Trophoblast cell (in vitro differentiated cells and primary cell): ENCODE measurements at regions not wholly inside any gene's neighbourhood (a gene's known extent, or its start where the extent isn't known, plus 50 kb on each side); places are given as distances from the start of the nearest gene placed in this dataset.

Experiments used
- DNase-seq, 2 donors: peaks; one replicate each; pipeline ENCODE4 v3.0.0-alpha.2; 2016
- H2AFZ ChIP-seq: 2 replicates; pipeline ENCODE4 v1.6.1; 2013; ENCODE audit warnings: low read length, moderate library complexity, mild to moderate bottlenecking; ENCODE audit not compliant: insufficient read depth, poor library complexity
- H2AK5ac ChIP-seq: 2 replicates; pipeline ENCODE4 v1.6.1; 2013; ENCODE audit warnings: mild to moderate bottlenecking, low read length
- H2BK120ac ChIP-seq: 2 replicates; pipeline ENCODE4 v1.6.1; 2013; ENCODE audit warnings: low read length, mild to moderate bottlenecking, moderate library complexity; ENCODE audit not compliant: insufficient read depth, poor library complexity
- H2BK12ac ChIP-seq: 2 replicates; pipeline ENCODE4 v1.6.1; 2013; ENCODE audit warnings: mild to moderate bottlenecking, low read length, moderate library complexity
- H2BK5ac ChIP-seq: 2 replicates; pipeline ENCODE4 v1.6.1; 2013; ENCODE audit warnings: low read length, low read depth, moderate library complexity, mild to moderate bottlenecking; ENCODE audit not compliant: poor library complexity
- H3K14ac ChIP-seq: 2 replicates; pipeline ENCODE4 v1.6.1; 2013; ENCODE audit warnings: mild to moderate bottlenecking, low read length
- H3K18ac ChIP-seq: 2 replicates; pipeline ENCODE4 v1.6.1; 2013; ENCODE audit warnings: mild to moderate bottlenecking, low read length
- H3K23ac ChIP-seq: 2 replicates; pipeline ENCODE4 v1.6.1; 2013; ENCODE audit warnings: low read length
- H3K27ac ChIP-seq: 2 replicates; pipeline ENCODE4 v1.5.1; 2013; ENCODE audit warnings: low read depth, mild to moderate bottlenecking, inconsistent platforms, low read length, moderate library complexity
- H3K27me3 ChIP-seq: 2 replicates; pipeline ENCODE4 v1.6.1; 2013; ENCODE audit warnings: inconsistent platforms, mild to moderate bottlenecking, low read length, moderate library complexity; ENCODE audit not compliant: insufficient read depth
- H3K36me3 ChIP-seq, 2 experiments: 1 replicate in 1 of 2; 2 replicates in 1 of 2; pipeline ENCODE4 v1.6.1; 2013; ENCODE audit warnings: low read length in 2 of 2, mild to moderate bottlenecking in 2 of 2, moderate library complexity in 1 of 2; ENCODE audit not compliant: insufficient read depth in 2 of 2, control insufficient read depth in 1 of 2
- H3K4ac ChIP-seq: 2 replicates; pipeline ENCODE4 v1.6.1; 2013; ENCODE audit warnings: low read depth, mild to moderate bottlenecking, low read length, moderate library complexity
- H3K4me1 ChIP-seq, 2 experiments: 1 replicate in 1 of 2; 2 replicates in 1 of 2; pipeline ENCODE4 v1.6.1; 2013; ENCODE audit warnings: low read length in 2 of 2, mild to moderate bottlenecking in 2 of 2, moderate library complexity in 1 of 2; ENCODE audit not compliant: insufficient read depth in 2 of 2, control insufficient read depth in 1 of 2
- H3K4me2 ChIP-seq: 2 replicates; pipeline ENCODE4 v1.6.1; 2013; ENCODE audit warnings: inconsistent platforms, mild to moderate bottlenecking, low read length, moderate library complexity
- H3K4me3 ChIP-seq: 2 replicates; pipeline ENCODE4 v1.5.1; 2013; ENCODE audit warnings: mild to moderate bottlenecking, low read depth, low read length, inconsistent platforms
- H3K79me1 ChIP-seq: one replicate; pipeline ENCODE4 v1.6.1; 2013; ENCODE audit warnings: low read length
- H3K79me2 ChIP-seq: 2 replicates; pipeline ENCODE4 v1.6.1; 2013; ENCODE audit warnings: low read length, mild to moderate bottlenecking; ENCODE audit not compliant: control insufficient read depth, insufficient read depth, poor library complexity
- H3K9ac ChIP-seq: 2 replicates; pipeline ENCODE4 v1.6.1; 2013; ENCODE audit warnings: mild to moderate bottlenecking, low read length
- H3K9me3 ChIP-seq: 2 replicates; pipeline ENCODE4 v1.6.1; 2013; ENCODE audit warnings: low read depth, mild to moderate bottlenecking, control low read depth, inconsistent platforms, low read length; ENCODE audit not compliant: insufficient read depth
- H4K12ac ChIP-seq: 2 replicates; pipeline ENCODE4 v1.6.1; 2013; ENCODE audit warnings: low read depth, mild to moderate bottlenecking, low read length, moderate library complexity
- H4K8ac ChIP-seq: 2 replicates; pipeline ENCODE4 v1.6.1; 2013; ENCODE audit warnings: low read depth, mild to moderate bottlenecking, low read length, moderate library complexity
- H4K91ac ChIP-seq: one replicate; pipeline ENCODE4 v1.6.1; 2013; ENCODE audit warnings: low read depth, mild to moderate bottlenecking, low read length, moderate library complexity
- WGBS: extraction: QIAGEN DNeasy Blood & Tissue Kit; methylation state at CpG from one replicate; pipeline ENCODE4 v1.1.7; 2013; ENCODE audit warnings: missing lambda C conversion rate; ENCODE audit not compliant: insufficient read length, insufficient coverage; ENCODE audit errors: extremely low coverage; 5-methylcytosine and 5-hydroxymethylcytosine counted together

DNA sequence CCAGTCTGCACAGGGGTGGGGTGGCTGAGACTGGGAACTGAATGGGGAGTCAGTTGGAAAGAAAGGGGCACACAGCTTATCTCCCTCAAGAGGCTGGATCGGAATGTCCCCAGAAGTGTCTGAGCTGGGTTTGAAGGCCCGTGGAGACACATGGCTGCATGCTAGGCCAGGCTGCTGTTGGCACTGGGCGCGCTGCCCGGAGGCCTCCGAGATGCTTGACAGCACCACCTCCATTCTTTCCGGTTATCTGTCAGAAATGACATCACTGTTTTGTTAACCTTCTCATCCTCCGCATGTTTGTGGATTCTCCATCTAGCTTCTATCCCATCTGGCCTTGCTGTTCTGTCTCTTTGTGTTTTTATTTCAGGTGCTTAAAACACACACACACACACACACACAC, 85.5 kb downstream of the APIP start:
- WGBS: no CpG with 5 or more reads among the region's 8 CpGs
- DNase-seq: no peak
- H2AFZ ChIP-seq: no peak overlapping the region
- no peak overlapping the region for H3K14ac ChIP-seq
- no peak overlapping the region for H4K8ac ChIP-seq
- no peaks in the 10 kb centered on the region for H3K79me2 ChIP-seq
- no peaks in the 10 kb centered on the region for H3K79me1 ChIP-seq
- peaks cover 0 to 2% of the 10 kb centered on the region in 2 experiments for H3K36me3 ChIP-seq
- H2AK5ac ChIP-seq: no peak overlapping the region
- no peaks in the 10 kb centered on the region for H3K27me3 ChIP-seq
- no peak overlapping the region for H4K12ac ChIP-seq
- H3K4me3 ChIP-seq: no peak overlapping the region
- no peak overlapping the region for H3K27ac ChIP-seq
- H3K4me1 ChIP-seq: peaks cover 0 to 4% of the 10 kb centered on the region in 2 experiments
- no peak overlapping the region for H4K91ac ChIP-seq
- no peak overlapping the region for H2BK12ac ChIP-seq
- no peak overlapping the region for H3K4me2 ChIP-seq
- H3K9ac ChIP-seq: no peak overlapping the region
- H2BK5ac ChIP-seq: no peak overlapping the region
- no peak overlapping the region for H3K4ac ChIP-seq
- H3K9me3 ChIP-seq: no peaks in the 10 kb centered on the region
- H3K23ac ChIP-seq: no peak overlapping the region
- no peak overlapping the region for H2BK120ac ChIP-seq
- H3K18ac ChIP-seq: no peak overlapping the region

DNA sequence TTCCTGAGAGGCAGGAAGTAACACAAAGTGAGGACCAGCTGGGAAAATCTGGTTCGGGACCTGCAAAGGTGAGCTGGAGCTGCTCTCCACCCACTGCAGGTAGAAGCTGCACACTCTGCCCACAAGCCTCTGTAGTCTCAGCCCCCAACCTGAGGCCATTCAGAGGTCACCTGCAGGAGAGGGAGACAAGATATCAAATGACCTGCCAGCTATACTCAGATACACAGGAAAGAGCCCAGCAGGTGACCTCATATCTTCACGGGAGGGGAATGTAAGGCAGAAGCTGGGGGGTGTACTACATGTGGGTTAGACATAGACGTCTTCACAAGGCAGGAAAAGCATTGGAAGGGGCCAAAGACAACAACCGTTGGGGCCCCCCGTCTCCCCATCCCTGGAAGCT, 86.1 kb downstream of the APIP start:
- H2BK12ac ChIP-seq: no peak overlapping the region
- H3K79me1 ChIP-seq: no peaks in the 10 kb centered on the region
- no peak overlapping the region for H2AFZ ChIP-seq
- no peak overlapping the region for H3K27ac ChIP-seq
- no peaks in the 10 kb centered on the region for H3K27me3 ChIP-seq
- H4K91ac ChIP-seq: no peak overlapping the region
- no peak overlapping the region for H3K4me3 ChIP-seq
- no peak overlapping the region for H2BK120ac ChIP-seq
- peaks cover 0 to 7% of the 10 kb centered on the region in 2 experiments for H3K4me1 ChIP-seq
- no CpG with 5 or more reads among the region's 5 CpGs for WGBS
- H3K18ac ChIP-seq: no peak overlapping the region
- H2AK5ac ChIP-seq: no peak overlapping the region
- H3K36me3 ChIP-seq: peaks cover 0 to 2% of the 10 kb centered on the region in 2 experiments
- no peak for DNase-seq
- H3K79me2 ChIP-seq: no peaks in the 10 kb centered on the region
- H4K8ac ChIP-seq: no peak overlapping the region
- H3K14ac ChIP-seq: no peak overlapping the region
- H3K4ac ChIP-seq: no peak overlapping the region
- no peak overlapping the region for H4K12ac ChIP-seq
- no peak overlapping the region for H3K4me2 ChIP-seq
- no peaks in the 10 kb centered on the region for H3K9me3 ChIP-seq
- H3K9ac ChIP-seq: no peak overlapping the region
- H3K23ac ChIP-seq: no peak overlapping the region
- no peak overlapping the region for H2BK5ac ChIP-seq

DNA sequence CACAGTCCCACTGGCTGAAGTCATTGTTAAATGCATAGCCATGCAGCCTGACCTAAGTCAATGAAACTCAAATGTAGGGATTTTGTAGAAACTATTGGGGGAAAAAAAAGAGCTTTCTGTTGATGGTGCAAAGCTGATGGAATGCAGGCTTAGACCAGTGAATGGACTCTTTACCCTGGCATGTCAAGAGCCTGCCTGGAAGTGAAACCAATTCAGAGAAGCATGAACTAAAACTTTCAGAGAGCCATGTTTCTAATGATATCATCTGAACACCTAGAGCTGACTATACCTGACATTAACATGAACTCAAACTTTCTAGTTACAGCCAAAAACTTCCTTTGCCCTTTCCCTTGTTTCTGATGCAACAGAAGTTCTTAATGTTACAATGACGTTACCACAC, 89.0 kb downstream of the APIP start:
- Histone ChIP-seq H3K9ac (no peak overlapping the region), H3K4me2 (no peak overlapping the region)
- no CpG with 5 or more reads among the region's 1 CpG for WGBS

DNA sequence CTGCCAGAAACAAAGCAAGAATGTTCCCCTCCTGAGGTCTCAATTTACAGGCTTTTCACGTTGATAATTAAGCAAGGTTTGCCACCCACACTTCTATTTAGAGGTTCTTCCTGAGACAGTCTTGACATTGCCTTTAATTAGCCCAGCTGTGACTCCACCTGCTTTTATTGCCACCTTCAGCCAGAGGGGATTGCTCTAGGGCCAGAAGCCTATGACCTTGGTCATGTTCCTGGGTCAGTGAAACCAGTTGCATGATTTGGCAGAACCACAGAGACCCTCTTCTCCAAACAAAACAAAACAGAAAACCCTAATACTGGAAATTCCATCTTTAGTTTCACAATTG, 89.8 kb downstream of the APIP start:
- H4K91ac ChIP-seq: no peak overlapping the region
- no peaks in the 10 kb centered on the region for H3K79me2 ChIP-seq
- H3K9ac ChIP-seq: no peak overlapping the region
- H3K79me1 ChIP-seq: no peaks in the 10 kb centered on the region
- no peaks in the 10 kb centered on the region for H3K9me3 ChIP-seq
- no peak overlapping the region for H2AFZ ChIP-seq
- no peak overlapping the region for H3K18ac ChIP-seq
- no peak overlapping the region for H3K4me3 ChIP-seq
- H3K27me3 ChIP-seq: no peaks in the 10 kb centered on the region
- no peak overlapping the region for H4K12ac ChIP-seq
- H4K8ac ChIP-seq: no peak overlapping the region
- H3K4me1 ChIP-seq: peaks cover 2 to 7% of the 10 kb centered on the region in 2 experiments
- no peak overlapping the region for H3K4ac ChIP-seq
- H2BK120ac ChIP-seq: no peak overlapping the region
- H3K27ac ChIP-seq: no peak overlapping the region
- DNase-seq: no peak
- peaks cover 0 to 2% of the 10 kb centered on the region in 2 experiments for H3K36me3 ChIP-seq
- H2AK5ac ChIP-seq: no peak overlapping the region
- WGBS: no CpG with 5 or more reads among the region's 1 CpG
- no peak overlapping the region for H3K14ac ChIP-seq
- H2BK5ac ChIP-seq: no peak overlapping the region
- H2BK12ac ChIP-seq: no peak overlapping the region
- no peak overlapping the region for H3K23ac ChIP-seq
- H3K4me2 ChIP-seq: no peak overlapping the region

More for the DNA sequence above, 89.0 kb downstream of the APIP start:
- Histone ChIP-seq H2BK120ac (no peak overlapping the region), H3K9me3 (no peaks in the 10 kb centered on the region), H3K14ac (no peak overlapping the region), H3K23ac (no peak overlapping the region), H2BK12ac (no peak overlapping the region), H2AK5ac (no peak overlapping the region), H3K79me1 (no peaks in the 10 kb centered on the region), H4K8ac (no peak overlapping the region), H2BK5ac (no peak overlapping the region), H4K12ac (no peak overlapping the region), H3K18ac (no peak overlapping the region), H3K4me1 (peaks cover 2 to 7% of the 10 kb centered on the region in 2 experiments), H3K27me3 (no peaks in the 10 kb centered on the region), H3K79me2 (no peaks in the 10 kb centered on the region), H3K27ac (no peak overlapping the region), H4K91ac (no peak overlapping the region), H3K4ac (no peak overlapping the region), H2AFZ (no peak overlapping the region), H3K36me3 (peaks cover 0 to 2% of the 10 kb centered on the region in 2 experiments), H3K4me3 (no peak overlapping the region)
- DNase-seq: no peak
